Mammary epithelial cell (primary cell): ENCODE measurements at regions not wholly inside any gene's neighbourhood (a gene's known extent, or its start where the extent isn't known, plus 50 kb on each side); places are given as distances from the start of the nearest gene placed in this dataset.

Experiments used
- EZH2 ChIP-seq: IDR thresholded peaks from 2 replicates; pipeline ENCODE4 v1.6.1; 2012; ENCODE audit warnings: low read length, inconsistent platforms, borderline replicate concordance
- TF ChIP-seq, protein P1 (sequence below), 2 donors: IDR thresholded peaks in 1 of 2; conservative IDR thresholded peaks in 1 of 2; 2 replicates each; pipeline ENCODE4 v1.5.1; 2011 to 2012; ENCODE audit warnings: inconsistent platforms in 2 of 2, low read length in 2 of 2, mild to moderate bottlenecking in 2 of 2, control low read depth in 1 of 2, low read depth in 1 of 2; ENCODE audit not compliant: insufficient read depth in 1 of 2; ENCODE audit errors: extremely low read depth in 1 of 2

DNA sequence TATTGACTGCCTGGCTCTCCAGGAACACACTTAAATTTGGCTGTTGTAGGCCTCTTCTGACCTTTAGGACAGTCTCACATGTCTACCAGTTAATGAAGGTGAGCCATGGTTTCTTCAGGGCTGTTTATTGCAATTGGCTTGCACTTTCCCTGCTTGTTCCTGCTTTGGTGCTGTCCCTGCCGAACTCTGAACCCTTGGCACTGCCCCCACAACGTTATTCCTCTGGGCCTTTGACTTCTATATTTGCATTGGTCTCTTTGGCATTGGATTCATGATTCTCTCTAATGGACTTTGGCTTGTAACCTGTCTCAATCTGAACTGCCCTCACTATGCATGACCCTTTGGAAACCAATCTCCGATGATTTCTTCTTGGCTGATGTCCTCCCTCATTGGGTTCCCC, 299.4 kb downstream of the UTP18 start:
- TF ChIP-seq, protein P1, sequence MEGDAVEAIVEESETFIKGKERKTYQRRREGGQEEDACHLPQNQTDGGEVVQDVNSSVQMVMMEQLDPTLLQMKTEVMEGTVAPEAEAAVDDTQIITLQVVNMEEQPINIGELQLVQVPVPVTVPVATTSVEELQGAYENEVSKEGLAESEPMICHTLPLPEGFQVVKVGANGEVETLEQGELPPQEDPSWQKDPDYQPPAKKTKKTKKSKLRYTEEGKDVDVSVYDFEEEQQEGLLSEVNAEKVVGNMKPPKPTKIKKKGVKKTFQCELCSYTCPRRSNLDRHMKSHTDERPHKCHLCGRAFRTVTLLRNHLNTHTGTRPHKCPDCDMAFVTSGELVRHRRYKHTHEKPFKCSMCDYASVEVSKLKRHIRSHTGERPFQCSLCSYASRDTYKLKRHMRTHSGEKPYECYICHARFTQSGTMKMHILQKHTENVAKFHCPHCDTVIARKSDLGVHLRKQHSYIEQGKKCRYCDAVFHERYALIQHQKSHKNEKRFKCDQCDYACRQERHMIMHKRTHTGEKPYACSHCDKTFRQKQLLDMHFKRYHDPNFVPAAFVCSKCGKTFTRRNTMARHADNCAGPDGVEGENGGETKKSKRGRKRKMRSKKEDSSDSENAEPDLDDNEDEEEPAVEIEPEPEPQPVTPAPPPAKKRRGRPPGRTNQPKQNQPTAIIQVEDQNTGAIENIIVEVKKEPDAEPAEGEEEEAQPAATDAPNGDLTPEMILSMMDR (conservative IDR thresholded peaks at IDR 0.05 in 1 of 2, IDR thresholded peaks at IDR 0.05 in 1 of 2; ENCODE audit: extremely low read depth in 1 of 2, insufficient read depth in 1 of 2, low read depth in 1 of 2, low read length in 2 of 2): no peak
- no peak for TF ChIP-seq EZH2
